ENCODE measurements at regions not wholly inside any gene's neighbourhood (a gene's known extent, or its start where the extent isn't known, plus 50 kb on each side); places are given as distances from the start of the nearest gene placed in this dataset.

- no peak for TF ChIP-seq CTCF (conservative IDR thresholded peaks at IDR 0.05; ENCODE audit: low read depth in 2 of 2)
- no peak for TF ChIP-seq POLR2AphosphoS5 (IDR thresholded peaks at IDR 0.05; ENCODE audit: low read depth)
- TF ChIP-seq JUNB (IDR thresholded peaks at IDR 0.05; ENCODE audit: unreplicated experiment): no peak
- no peak for TF ChIP-seq REST (IDR thresholded peaks at IDR 0.05; ENCODE audit: unreplicated experiment)
- no peak for TF ChIP-seq ZNF331 (CRISPR knock-in tag; IDR thresholded peaks at IDR 0.05; ENCODE audit: low read depth)
Measured at GRCh38 chr6:78460711-78461110, 406.6 kb upstream of the IRAK1BP1 start.

Data from GM23338 (cell line).